ENCODE measurements at regions not wholly inside any gene's neighbourhood (a gene's known extent, or its start where the extent isn't known, plus 50 kb on each side); places are given as distances from the start of the nearest gene placed in this dataset.

DNA sequence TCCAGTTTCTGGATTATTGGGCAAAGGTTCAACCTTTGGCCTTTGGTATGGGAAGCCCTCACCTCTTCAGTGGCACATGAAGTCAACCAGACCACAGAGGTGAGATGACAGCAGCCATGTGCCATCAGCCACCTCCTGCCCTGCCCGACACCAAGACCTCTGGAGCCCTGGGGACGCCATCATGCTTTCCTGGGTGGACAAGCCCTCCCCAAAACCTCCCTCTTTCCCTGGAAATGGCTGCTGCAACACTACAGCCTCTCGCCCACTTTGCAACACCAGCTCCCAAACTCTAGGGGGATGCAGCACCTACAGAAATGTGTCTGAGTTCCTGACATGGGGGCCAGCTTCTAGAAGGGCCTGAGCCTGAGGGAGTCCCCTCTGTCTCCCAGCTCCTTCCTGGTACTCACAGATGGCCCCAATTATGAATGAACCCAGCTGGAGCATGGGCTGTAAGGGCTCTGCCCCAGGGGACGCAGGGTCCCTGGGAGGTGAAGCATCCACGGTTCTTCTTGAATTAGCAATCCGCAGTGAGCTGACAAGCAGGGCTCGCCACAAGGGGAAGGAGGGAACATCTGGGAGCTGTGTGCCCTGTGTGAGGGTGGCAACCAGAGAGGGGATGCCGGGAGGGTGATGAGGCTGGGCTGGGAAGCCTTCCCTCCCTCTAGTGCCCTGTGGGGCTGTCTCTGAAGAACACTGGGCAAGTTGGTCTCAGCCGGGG, 268.5 kb upstream of the HDAC4 start:
- H3K9me1 ChIP-seq (replicated peaks; ENCODE audit: control insufficient read depth, extremely low read depth, insufficient read depth, low read length): no peaks in the 10 kb centered on the region
- TF ChIP-seq EZH2 (IDR thresholded peaks at IDR 0.05; ENCODE audit: borderline replicate concordance, low read depth, low read length, severe bottlenecking) (no peak), GATA2 (IDR thresholded peaks at IDR 0.05; ENCODE audit: insufficient read depth, insufficient read length, low read depth, low read length) (no peak), JUN (IDR thresholded peaks at IDR 0.05; ENCODE audit: borderline replicate concordance, insufficient read depth, insufficient read length, low read depth) (no peak), POLR2A (IDR thresholded peaks at IDR 0.05; ENCODE audit: low read depth, low read length) (no peak), FOS (IDR thresholded peaks at IDR 0.05; ENCODE audit: borderline replicate concordance, insufficient read depth, low read length) (no peak), POLR2AphosphoS5 (IDR thresholded peaks at IDR 0.05; ENCODE audit: insufficient read depth, low read depth, low read length) (no peak), MYC (IDR thresholded peaks at IDR 0.05; ENCODE audit: low read depth, low read length) (no peak)
- TF ChIP-seq, protein P1, sequence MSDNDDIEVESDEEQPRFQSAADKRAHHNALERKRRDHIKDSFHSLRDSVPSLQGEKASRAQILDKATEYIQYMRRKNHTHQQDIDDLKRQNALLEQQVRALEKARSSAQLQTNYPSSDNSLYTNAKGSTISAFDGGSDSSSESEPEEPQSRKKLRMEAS (IDR thresholded peaks at IDR 0.05; ENCODE audit: insufficient read depth, insufficient read length): no peak
- TF ChIP-seq, protein P2, sequence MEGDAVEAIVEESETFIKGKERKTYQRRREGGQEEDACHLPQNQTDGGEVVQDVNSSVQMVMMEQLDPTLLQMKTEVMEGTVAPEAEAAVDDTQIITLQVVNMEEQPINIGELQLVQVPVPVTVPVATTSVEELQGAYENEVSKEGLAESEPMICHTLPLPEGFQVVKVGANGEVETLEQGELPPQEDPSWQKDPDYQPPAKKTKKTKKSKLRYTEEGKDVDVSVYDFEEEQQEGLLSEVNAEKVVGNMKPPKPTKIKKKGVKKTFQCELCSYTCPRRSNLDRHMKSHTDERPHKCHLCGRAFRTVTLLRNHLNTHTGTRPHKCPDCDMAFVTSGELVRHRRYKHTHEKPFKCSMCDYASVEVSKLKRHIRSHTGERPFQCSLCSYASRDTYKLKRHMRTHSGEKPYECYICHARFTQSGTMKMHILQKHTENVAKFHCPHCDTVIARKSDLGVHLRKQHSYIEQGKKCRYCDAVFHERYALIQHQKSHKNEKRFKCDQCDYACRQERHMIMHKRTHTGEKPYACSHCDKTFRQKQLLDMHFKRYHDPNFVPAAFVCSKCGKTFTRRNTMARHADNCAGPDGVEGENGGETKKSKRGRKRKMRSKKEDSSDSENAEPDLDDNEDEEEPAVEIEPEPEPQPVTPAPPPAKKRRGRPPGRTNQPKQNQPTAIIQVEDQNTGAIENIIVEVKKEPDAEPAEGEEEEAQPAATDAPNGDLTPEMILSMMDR (IDR thresholded peaks at IDR 0.05; ENCODE audit: extremely low read depth in 1 of 2, insufficient read depth in 1 of 2, low read depth in 1 of 2, low read length in 2 of 2): no peak
- dilution Hi-C loops (cut with MboI; ENCODE audit: extremely low pct_ligation_motif_present, low sequenced_read_pairs) (no loop called here), intact Hi-C loops (cut with micrococcal nuclease) (no loop called here)
- ChIA-PET CTCF (no interaction called here), POLR2A (no interaction called here)
- H3K36me3 ChIP-seq (ENCODE audit: control insufficient read depth in 2 of 2, extremely low read depth in 1 of 2, insufficient read depth in 2 of 2, low read length in 2 of 2): no peaks in the 10 kb centered on the region
- DNase-seq (ENCODE audit: low read depth, low spot score): no peak
- no peaks in the 10 kb centered on the region for H3K27me3 ChIP-seq (ENCODE audit: control insufficient read depth in 2 of 2, insufficient read depth in 2 of 2, low read length in 2 of 2)
- no peaks in the 10 kb centered on the region for H3K79me2 ChIP-seq (ENCODE audit: control insufficient read depth, insufficient read depth, low read length)
- no peaks in the 10 kb centered on the region for H4K20me1 ChIP-seq (replicated peaks; ENCODE audit: control insufficient read depth, extremely low read depth, insufficient read depth, low read length)
- no peak overlapping the region for H3K27ac ChIP-seq (ENCODE audit: insufficient read depth, low read depth, low read length)
- BruUV-seq (replicated peaks): no TSS peak
- H3K4me2 ChIP-seq (ENCODE audit: insufficient read depth, low read length): no peak overlapping the region
- FAIRE-seq: no peak
- H3K4me1 ChIP-seq (ENCODE audit: control insufficient read depth, extremely low read depth, insufficient read depth, low read length): no peaks in the 10 kb centered on the region
- no peaks in the 10 kb centered on the region for H3K9me3 ChIP-seq (replicated peaks; ENCODE audit: control insufficient read depth, insufficient read depth, low read length)
- H3K9ac ChIP-seq (replicated peaks; ENCODE audit: extremely low read depth, insufficient read depth, low read length): no peak overlapping the region
- no peak overlapping the region for H3K4me3 ChIP-seq (replicated peaks in 1 of 3; ENCODE audit: insufficient read depth in 1 of 3, low read depth in 1 of 3, low read length in 3 of 3)
- no peak overlapping the region for H2AFZ ChIP-seq (ENCODE audit: low read depth, low read length)
